ENCODE measurements at regions not wholly inside any gene's neighbourhood (a gene's known extent, or its start where the extent isn't known, plus 50 kb on each side); places are given as distances from the start of the nearest gene placed in this dataset.

DNA sequence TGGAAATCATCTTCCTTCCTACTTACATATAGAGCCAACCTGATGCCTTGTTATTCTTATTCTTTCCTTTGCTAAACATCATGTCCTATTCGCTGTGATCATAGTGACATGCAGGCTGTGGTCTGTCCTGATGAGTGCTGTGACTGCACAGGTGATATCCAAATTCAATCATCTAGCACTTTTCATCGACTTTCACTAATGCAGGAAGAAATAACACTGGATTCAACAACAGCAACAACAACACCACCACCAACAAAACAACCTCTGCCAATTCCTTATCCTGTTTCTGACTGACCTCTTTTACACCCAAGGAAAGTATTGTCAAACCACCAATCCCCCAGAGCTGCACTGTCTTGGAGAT lies 203.2 kb upstream of the PHYHIPL start:
- H3K36me3 ChIP-seq (replicated peaks; ENCODE audit: low read depth, low read length) = no peaks in the 10 kb centered on the region
- no peak overlapping the region for H2AFZ ChIP-seq (ENCODE audit: low read depth, low read length)
- no peak overlapping the region for H3K4me2 ChIP-seq (ENCODE audit: low read length)
- no peak overlapping the region for H3K27ac ChIP-seq (ENCODE audit: low read length)
- no peak overlapping the region for H3K9ac ChIP-seq (ENCODE audit: low read length)
- H3K4me3 ChIP-seq (ENCODE audit: low read length) = no peak overlapping the region
- H3K79me2 ChIP-seq (ENCODE audit: low read length) = no peaks in the 10 kb centered on the region
- no peak for TF ChIP-seq EZH2phosphoT487 (IDR thresholded peaks at IDR 0.05; ENCODE audit: low read depth)
- TF ChIP-seq, protein P1, sequence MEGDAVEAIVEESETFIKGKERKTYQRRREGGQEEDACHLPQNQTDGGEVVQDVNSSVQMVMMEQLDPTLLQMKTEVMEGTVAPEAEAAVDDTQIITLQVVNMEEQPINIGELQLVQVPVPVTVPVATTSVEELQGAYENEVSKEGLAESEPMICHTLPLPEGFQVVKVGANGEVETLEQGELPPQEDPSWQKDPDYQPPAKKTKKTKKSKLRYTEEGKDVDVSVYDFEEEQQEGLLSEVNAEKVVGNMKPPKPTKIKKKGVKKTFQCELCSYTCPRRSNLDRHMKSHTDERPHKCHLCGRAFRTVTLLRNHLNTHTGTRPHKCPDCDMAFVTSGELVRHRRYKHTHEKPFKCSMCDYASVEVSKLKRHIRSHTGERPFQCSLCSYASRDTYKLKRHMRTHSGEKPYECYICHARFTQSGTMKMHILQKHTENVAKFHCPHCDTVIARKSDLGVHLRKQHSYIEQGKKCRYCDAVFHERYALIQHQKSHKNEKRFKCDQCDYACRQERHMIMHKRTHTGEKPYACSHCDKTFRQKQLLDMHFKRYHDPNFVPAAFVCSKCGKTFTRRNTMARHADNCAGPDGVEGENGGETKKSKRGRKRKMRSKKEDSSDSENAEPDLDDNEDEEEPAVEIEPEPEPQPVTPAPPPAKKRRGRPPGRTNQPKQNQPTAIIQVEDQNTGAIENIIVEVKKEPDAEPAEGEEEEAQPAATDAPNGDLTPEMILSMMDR (IDR thresholded peaks at IDR 0.05; ENCODE audit: low read depth, low read length) = no peak
- H4K20me1 ChIP-seq (ENCODE audit: insufficient read depth, low read length) = no peaks in the 10 kb centered on the region
- H3K27me3 ChIP-seq (ENCODE audit: low read depth, low read length) = no peaks in the 10 kb centered on the region
- H3K9me3 ChIP-seq (ENCODE audit: insufficient read depth, low read length) = no peaks in the 10 kb centered on the region
- no peaks in the 10 kb centered on the region for H3K4me1 ChIP-seq (ENCODE audit: low read length)

DNA sequence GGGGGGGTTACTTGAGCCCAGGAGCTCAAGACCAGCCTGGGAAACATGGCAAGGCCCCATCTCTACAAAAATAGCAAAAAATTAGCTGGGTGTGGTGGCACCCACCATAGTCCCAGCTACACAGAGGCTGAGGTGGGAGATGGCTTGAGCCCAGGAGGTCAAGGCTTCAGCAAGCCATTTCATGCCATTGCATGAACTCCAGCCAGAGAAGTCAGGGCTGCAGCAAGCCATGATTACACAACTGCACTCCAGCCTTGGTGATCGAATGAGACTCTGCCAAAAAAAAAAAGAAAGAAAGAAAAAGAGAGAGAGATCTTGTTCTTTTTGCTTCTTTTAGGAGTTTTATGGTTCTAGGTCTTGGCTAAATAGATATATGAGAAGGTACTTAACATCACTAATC lies 200.2 kb upstream of the PHYHIPL start:
- H3K36me3 ChIP-seq (replicated peaks; ENCODE audit: low read depth, low read length) = no peaks in the 10 kb centered on the region
- H3K4me1 ChIP-seq (ENCODE audit: low read length) = no peaks in the 10 kb centered on the region
- no peak overlapping the region for H3K4me3 ChIP-seq (ENCODE audit: low read length)
- H3K9me3 ChIP-seq (ENCODE audit: insufficient read depth, low read length) = no peaks in the 10 kb centered on the region
- H3K79me2 ChIP-seq (ENCODE audit: low read length) = no peaks in the 10 kb centered on the region
- TF ChIP-seq EZH2phosphoT487 (IDR thresholded peaks at IDR 0.05; ENCODE audit: low read depth) = no peak
- TF ChIP-seq, protein P1 (IDR thresholded peaks at IDR 0.05; ENCODE audit: low read depth, low read length) = no peak
- no peak overlapping the region for H2AFZ ChIP-seq (ENCODE audit: low read depth, low read length)
- H4K20me1 ChIP-seq (ENCODE audit: insufficient read depth, low read length) = no peaks in the 10 kb centered on the region
- no peak overlapping the region for H3K27ac ChIP-seq (ENCODE audit: low read length)
- H3K9ac ChIP-seq (ENCODE audit: low read length) = no peak overlapping the region
- no peaks in the 10 kb centered on the region for H3K27me3 ChIP-seq (ENCODE audit: low read depth, low read length)
- H3K4me2 ChIP-seq (ENCODE audit: low read length) = no peak overlapping the region

DNA sequence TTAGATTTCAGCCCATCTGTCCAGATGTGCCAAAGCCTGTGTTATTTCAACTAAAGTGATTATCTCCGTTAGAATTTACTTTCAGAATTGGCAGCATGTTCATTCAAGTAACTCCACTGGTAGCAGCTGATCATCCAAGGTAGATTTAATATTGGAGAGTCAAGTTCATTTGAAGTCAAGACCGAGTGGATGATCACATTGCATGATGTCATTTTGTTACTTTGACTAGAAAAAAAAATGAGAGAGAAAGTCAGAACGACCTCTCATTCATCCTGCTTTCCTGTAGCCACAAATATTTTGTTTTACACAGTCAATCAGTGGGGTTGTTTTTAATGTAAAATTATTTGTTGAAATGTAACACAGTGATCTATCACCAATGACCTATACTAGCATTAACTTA lies 196.7 kb upstream of the PHYHIPL start:
- Histone ChIP-seq H3K4me1 (ENCODE audit: low read length) (no peaks in the 10 kb centered on the region), H3K9me3 (ENCODE audit: insufficient read depth, low read length) (no peaks in the 10 kb centered on the region), H3K36me3 (replicated peaks; ENCODE audit: low read depth, low read length) (no peaks in the 10 kb centered on the region), H3K79me2 (ENCODE audit: low read length) (no peaks in the 10 kb centered on the region), H2AFZ (ENCODE audit: low read depth, low read length) (no peak overlapping the region), H4K20me1 (ENCODE audit: insufficient read depth, low read length) (no peaks in the 10 kb centered on the region), H3K4me2 (ENCODE audit: low read length) (no peak overlapping the region), H3K27ac (ENCODE audit: low read length) (no peak overlapping the region), H3K27me3 (ENCODE audit: low read depth, low read length) (no peaks in the 10 kb centered on the region), H3K9ac (ENCODE audit: low read length) (no peak overlapping the region), H3K4me3 (ENCODE audit: low read length) (no peak overlapping the region)
- TF ChIP-seq, protein P1 (IDR thresholded peaks at IDR 0.05; ENCODE audit: low read depth, low read length) = no peak
- TF ChIP-seq EZH2phosphoT487 (IDR thresholded peaks at IDR 0.05; ENCODE audit: low read depth) = no peak

DNA sequence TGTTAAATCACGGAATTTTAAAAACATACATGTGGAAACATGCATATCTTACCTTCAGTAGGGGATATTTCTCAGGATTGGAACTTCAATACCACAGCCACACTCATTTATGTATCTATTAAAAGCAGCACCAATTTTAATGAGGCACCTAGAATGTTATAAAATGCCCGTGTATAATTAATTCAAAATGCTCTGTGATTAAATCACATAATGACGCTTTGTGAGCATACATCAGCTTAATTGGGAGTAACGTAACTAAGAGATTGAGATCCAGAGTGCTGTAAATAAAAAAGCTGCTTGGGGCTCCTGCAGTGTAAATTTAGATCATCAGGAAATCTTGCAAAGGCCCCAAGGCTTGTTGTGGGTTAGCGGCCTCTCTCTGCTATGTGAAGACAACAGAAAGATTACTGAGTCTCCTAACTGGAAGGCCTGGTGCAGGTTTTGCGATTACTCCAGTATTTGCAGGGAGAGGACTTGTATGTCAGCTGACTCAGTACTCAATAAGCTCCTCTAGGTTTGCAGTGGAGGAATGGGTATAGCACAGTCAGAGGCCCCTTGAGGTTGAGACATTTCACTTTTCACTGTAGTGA lies 195.5 kb upstream of the PHYHIPL start:
- no peaks in the 10 kb centered on the region for H3K4me1 ChIP-seq (ENCODE audit: low read length)
- H3K9me3 ChIP-seq (ENCODE audit: insufficient read depth, low read length) = no peaks in the 10 kb centered on the region
- H3K4me3 ChIP-seq (ENCODE audit: low read length) = no peak overlapping the region
- no peaks in the 10 kb centered on the region for H3K79me2 ChIP-seq (ENCODE audit: low read length)
- H3K27me3 ChIP-seq (ENCODE audit: low read depth, low read length) = no peaks in the 10 kb centered on the region
- H3K36me3 ChIP-seq (replicated peaks; ENCODE audit: low read depth, low read length) = no peaks in the 10 kb centered on the region
- no peak for TF ChIP-seq EZH2phosphoT487 (IDR thresholded peaks at IDR 0.05; ENCODE audit: low read depth)
- TF ChIP-seq, protein P1 (IDR thresholded peaks at IDR 0.05; ENCODE audit: low read depth, low read length) = no peak
- no peak overlapping the region for H2AFZ ChIP-seq (ENCODE audit: low read depth, low read length)
- no peak overlapping the region for H3K4me2 ChIP-seq (ENCODE audit: low read length)
- no peak overlapping the region for H3K9ac ChIP-seq (ENCODE audit: low read length)
- no peak overlapping the region for H3K27ac ChIP-seq (ENCODE audit: low read length)
- no peaks in the 10 kb centered on the region for H4K20me1 ChIP-seq (ENCODE audit: insufficient read depth, low read length)

All from OCI-LY3 (cell line).